ENCODE measurements at regions not wholly inside any gene's neighbourhood (a gene's known extent, or its start where the extent isn't known, plus 50 kb on each side); places are given as distances from the start of the nearest gene placed in this dataset.

DNA sequence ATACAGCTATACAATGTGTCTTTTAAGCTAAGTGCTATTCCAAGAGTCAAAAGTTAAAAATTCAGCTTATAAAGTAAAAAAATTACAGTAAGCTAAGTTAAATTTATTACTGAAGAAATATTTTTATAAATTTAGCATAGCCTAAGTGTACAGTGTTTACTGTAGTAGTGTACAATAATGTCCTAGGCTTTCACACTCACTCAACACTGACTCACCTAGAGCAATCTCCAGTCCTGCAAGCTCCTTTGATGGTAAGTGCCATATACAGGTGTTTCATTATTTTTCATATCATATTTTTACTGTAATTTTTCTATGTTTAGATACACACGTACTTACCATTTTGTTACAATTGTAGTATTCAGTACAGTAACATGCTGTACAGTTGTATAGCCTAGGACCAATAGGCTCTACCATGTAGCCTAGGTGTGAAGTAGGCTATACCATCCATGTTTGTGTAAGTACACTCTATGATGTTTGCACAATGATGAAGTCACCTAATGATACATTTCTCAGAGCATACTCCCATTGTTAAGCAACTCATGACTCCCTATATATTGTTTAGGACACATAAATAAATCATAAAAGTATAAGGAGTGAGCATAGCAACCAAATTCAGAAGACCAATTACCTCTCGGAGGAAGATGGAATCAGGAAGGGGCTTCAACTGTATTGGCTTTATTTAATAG, 165.1 kb upstream of the SLC30A5 start:
- DNase-seq (ENCODE audit: low read depth in 2 of 2) = no peak

GRCh38 chr5:68930139-68930538, 163.7 kb upstream of the SLC30A5 start:
- no peak for DNase-seq (ENCODE audit: low read depth in 2 of 2)

DNA sequence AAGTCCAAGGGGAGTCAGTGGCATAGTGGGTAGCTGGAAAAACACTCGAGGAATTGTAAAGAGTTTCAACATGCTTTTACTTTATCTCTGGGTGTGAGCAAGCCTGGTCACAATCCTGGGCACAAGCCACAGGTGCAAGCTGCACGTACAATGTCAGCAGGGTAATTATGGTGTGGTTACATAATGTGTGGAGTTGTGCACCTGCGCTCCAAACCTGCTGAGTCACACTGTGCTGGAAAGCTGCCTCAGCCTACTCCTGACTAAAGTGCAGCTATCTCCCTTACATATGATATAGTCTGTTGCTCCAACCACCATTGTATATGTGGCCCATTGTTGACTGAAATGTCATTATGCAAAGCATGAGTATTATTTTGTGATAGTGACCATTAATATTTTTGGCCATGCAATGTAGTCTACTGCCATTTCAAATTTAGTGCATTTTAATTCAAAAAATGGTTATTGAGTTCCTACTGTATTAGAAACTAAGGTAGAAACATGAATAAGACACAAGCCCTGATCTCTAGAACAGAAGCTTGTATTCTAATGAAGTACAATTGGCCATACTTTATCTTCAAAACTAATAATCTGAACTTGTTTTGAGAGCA, 160.9 kb upstream of the SLC30A5 start:
- no peak for DNase-seq (ENCODE audit: low read depth in 2 of 2)

- no peak for DNase-seq (ENCODE audit: low read depth in 2 of 2)
Measured at GRCh38 chr5:68942169-68942568, 151.6 kb upstream of the SLC30A5 start.

DNA sequence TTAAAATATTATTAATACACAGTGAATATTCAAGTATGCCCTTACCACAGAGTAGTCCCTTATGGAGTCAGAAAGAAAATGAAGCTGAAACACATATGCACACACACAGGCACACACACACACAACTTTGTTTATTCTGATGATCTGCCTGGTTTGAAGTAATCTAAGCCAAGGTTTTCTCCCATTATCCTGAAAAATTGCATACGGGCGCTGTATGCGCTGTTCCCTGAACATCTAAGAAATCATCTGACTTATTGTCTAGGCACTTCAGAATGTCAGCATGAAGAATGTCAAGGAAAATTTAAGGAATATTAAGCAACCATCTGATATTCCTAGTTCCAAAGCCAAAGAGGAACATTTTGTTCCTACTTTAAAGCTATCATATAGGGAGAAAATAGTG, 147.1 kb upstream of the SLC30A5 start:
- DNase-seq (ENCODE audit: low read depth in 2 of 2) = no peak

GRCh38 chr5:68947986-68948385, 145.8 kb upstream of the SLC30A5 start:
- DNase-seq (ENCODE audit: low read depth in 2 of 2) = no peak

- DNase-seq (ENCODE audit: low read depth in 2 of 2) = no peak
Measured at GRCh38 chr5:68949256-68949655, 144.6 kb upstream of the SLC30A5 start.

- no peak for DNase-seq (ENCODE audit: low read depth in 2 of 2)
Measured at GRCh38 chr5:68949711-68950110, 144.1 kb upstream of the SLC30A5 start.

- DNase-seq (ENCODE audit: low read depth in 2 of 2) = no peak
Measured at GRCh38 chr5:68950125-68950524, 143.7 kb upstream of the SLC30A5 start.

DNA sequence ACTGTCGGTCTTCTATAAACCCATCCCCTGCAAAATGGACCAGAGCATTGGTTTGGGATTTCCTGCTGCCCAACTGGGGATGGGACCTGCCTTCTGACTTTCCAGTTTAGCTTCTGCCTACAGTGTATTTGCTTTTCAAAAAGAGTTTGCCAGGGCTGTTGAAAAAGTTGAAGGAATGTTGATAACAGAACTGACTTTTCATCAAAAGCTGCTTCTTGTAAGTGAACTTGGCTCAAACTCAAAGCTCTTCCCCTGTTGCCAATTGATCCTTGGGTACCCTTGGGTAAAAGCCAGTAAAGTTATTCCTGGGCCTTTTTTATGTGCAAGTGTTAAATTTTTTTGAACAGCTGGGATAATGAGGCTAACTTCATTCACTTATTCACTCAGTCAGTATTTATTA, 142.9 kb upstream of the SLC30A5 start:
- no peak for DNase-seq (ENCODE audit: low read depth in 2 of 2)

DNA sequence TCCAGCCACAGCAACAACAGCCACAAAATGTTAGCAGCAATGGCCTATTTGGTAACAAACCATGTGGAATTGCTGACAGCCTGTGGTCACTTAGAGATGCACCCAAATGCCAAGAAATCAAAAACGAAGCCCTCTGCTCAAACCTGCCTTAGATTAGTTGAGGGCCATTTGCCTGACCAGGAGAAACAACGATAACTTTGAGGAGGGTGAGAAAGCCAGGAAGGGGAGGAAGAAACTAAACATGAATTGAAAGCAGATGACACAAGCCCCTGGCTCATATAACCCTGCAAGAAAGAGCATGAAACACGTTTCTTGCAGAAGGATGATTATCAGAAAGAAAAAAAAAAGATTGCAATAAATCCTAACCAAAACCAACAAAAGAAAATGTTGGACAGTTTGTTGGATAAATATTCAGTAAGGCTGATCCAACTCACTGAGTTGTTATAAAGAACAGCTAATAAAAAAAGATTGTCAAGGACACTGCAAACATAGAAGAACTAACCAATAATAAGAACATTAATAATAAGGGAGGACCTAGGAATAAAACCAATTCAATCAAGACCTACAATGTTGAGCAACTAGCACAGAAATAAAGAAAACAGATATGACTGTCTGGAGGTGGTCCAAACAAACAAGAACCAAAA, 140.5 kb upstream of the SLC30A5 start:
- no peak for DNase-seq (ENCODE audit: low read depth in 2 of 2)

DNA sequence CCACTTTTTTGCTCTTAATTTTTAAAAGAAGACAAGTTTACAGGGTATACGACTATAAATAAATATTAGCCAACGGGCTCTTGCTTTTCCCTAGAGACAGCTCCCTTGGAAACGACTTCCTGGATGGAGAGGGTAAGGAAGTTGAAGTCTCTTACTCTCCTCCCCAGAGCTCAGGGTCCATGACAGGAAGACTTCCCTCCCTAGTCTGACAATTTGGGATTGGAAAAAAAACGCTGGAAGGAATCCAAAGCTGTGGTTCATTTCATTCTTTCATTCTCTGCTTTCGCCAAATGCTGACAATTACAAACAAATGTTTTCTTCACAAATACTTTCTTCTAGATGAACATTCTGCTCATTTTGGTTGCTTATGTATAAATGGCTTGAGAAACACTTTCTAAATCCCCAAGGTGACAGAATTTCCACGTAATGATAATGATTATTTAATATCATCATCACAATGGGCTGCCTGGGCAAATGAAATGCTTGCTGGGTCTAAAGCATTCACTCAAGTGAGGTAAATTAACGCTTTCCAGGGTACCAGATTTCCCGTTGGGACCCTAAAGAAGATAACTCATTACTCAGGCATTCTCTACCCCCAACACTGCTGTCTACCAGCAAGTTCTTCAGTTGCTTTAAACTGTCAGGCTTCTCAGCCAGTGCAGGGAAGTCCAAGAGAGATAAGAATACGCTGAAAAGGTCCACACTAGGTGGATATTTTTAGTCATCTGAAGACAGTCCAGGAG, 139.8 kb upstream of the SLC30A5 start:
- DNase-seq (ENCODE audit: low read depth in 2 of 2) = no peak

- no peak for DNase-seq (ENCODE audit: low read depth in 2 of 2)
Measured at GRCh38 chr5:68954618-68954910, 139.2 kb upstream of the SLC30A5 start.

DNA sequence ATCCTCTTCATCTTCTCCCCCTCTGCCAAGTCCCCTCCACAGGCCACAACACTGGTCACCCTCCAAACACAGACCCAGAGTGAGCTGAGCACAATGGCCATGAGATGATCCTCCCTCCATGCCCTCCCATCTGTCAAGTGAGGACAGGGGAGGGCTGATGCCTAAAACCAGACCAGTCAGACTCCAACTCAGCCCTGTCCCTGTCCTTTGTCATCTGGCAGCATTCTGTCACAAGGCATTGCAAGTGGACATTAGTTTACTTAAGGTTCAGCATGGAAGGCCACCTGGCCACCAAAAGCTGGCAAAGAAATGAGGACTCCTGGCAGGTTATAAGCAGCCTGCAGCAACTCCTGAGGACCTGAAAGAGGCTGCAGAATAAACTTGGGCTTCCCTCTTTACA, 136.2 kb upstream of the SLC30A5 start:
- no peak for DNase-seq (ENCODE audit: low read depth in 2 of 2)

- DNase-seq (ENCODE audit: low read depth in 2 of 2) = no peak
Measured at GRCh38 chr5:68958428-68958827, 135.4 kb upstream of the SLC30A5 start.

DNA sequence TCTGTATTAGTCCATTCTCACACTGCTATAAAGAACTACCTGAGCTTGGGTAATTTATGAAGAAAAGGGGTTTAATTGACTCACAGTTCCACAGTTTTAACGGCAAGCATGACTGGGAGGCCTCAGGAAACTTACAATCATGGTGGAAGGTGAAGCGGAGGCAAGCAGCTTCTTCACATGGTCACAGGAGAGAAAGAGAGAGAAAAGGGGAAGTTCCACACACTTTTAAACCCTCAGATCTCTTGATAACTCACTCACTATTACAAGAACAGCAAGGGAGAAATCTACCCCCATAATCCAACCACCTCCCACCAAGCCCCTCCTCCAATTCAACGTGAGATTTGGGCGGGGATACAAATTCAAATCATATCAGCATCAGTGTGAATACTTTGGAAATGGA, 133.4 kb upstream of the SLC30A5 start:
- no peak for DNase-seq (ENCODE audit: low read depth in 2 of 2)

DNA sequence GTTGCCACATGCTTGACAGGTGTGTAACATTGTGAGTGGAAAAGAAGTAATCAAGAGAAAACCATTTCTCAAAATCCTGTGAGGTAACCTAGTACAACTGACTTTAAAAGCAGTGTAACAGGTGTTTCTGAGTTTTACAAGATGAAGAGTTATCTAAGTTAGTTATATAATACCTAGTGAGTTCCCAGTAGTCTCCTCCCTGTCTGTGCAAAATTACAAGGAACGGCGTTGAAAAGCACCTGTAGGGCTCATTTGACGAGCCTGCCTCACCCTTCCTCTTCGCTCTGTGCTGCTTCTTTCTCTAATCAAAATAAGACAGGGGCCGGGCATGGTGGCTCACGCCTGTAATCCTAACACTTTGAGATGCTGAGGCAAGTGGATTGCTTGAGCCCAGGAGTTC, 132.9 kb upstream of the SLC30A5 start:
- DNase-seq (ENCODE audit: low read depth in 2 of 2) = no peak

DNA sequence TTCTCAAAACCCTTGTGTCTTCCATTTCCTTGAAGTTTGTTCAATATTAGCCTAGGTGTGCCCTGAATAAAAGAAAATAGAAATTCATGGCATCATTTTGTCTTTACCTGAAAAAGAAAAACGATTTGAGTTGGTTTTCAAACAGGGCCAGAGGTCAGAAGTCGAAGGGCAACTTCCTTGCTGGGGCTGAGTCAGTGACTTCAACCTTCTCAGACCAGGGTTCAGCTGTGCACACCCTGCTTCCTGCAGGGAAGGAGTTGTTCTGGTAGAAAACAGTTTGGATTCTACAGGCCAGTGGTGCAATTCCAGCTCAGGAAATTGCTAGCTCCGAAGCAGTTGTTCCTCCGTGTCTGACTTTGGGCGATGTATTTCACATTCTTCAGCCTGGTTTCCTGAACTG, 132.1 kb upstream of the SLC30A5 start:
- DNase-seq (ENCODE audit: low read depth in 2 of 2) = no peak

DNA sequence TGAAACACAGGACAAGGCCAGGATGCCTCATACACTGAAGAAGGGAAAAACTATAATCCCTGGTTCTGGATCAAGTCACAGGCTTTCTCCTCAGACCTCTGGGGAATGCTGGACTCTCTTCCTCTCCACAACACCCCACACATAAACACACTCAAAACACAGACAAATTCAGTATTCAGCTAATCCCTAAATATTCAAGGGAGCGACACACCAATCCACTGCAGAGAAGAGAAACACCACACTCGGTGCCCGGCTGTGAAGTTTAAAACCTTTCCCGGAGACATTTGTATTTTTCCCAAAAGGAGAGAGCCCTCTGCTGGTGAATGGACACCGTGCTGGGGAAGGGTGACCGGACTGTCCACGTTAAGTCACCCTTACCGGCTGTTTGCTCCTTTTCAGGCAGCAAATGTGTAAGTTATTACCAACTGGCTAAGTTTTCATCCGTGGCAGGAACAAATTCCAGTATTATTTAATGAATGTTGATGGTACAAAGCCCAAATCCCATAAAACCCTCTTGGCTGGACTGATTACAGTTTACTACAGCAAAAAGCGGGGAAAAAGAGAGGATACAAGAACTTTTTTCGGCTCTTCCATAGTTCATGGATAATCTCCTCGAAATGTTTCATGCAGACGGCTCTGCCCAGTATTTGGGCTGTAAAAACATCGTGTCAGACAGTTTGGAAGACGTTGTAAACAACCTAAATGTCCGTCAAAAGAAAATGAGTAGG, 130.9 kb upstream of the SLC30A5 start:
- no peak for DNase-seq (ENCODE audit: low read depth in 2 of 2)

GRCh38 chr5:68964679-68965078, 129.1 kb upstream of the SLC30A5 start:
- no peak for DNase-seq (ENCODE audit: low read depth in 2 of 2)

- no peak for DNase-seq (ENCODE audit: low read depth in 2 of 2)
Measured at GRCh38 chr5:68965926-68966325, 127.9 kb upstream of the SLC30A5 start.

GRCh38 chr5:68966596-68966995, 127.2 kb upstream of the SLC30A5 start:
- DNase-seq (ENCODE audit: low read depth in 2 of 2) = no peak

Measured in stimulated activated CD8-positive, alpha-beta memory T cell treated with anti-CD3 and anti-CD28 coated beads, Interleukin-2, amount 100 ng/mL, for 1 hour (primary cell).